ENCODE measurements at regions not wholly inside any gene's neighbourhood (a gene's known extent, or its start where the extent isn't known, plus 50 kb on each side); places are given as distances from the start of the nearest gene placed in this dataset.

GRCh38 chr15:70321172-70321819, 223.6 kb upstream of the TLE3 start:
- H3K4me1 ChIP-seq (ENCODE audit: control insufficient read depth, insufficient read depth, low read length) = peaks cover 44% of the 10 kb centered on the region
- no peaks in the 10 kb centered on the region for H4K20me1 ChIP-seq (ENCODE audit: control insufficient read depth, insufficient read depth)
- in situ Hi-C loops (cut with MboI) = no loop called here
- RAD21 ChIA-PET (ENCODE audit: unreplicated experiment) = interaction anchor here (1.2 kb wide), 1 partner anchor 144 kb away, joined by 3 read pairs; no protein-coding TSS in a partner anchor
- no peaks in the 10 kb centered on the region for H3K36me3 ChIP-seq (ENCODE audit: control insufficient read depth in 2 of 2, insufficient read depth in 2 of 2, low read length in 1 of 2)
- ATAC-seq = no peak
- no peaks in the 10 kb centered on the region for H3K9me3 ChIP-seq (replicated peaks; ENCODE audit: control insufficient read depth, insufficient read depth, low read length)
- intact Hi-C loops (cut with micrococcal nuclease; ENCODE audit: unreplicated experiment) = no loop called here
- H3K9ac ChIP-seq (ENCODE audit: control insufficient read depth, insufficient read depth, low read length) = no peak overlapping the region
- H3K4me2 ChIP-seq (ENCODE audit: control insufficient read depth, insufficient read depth) = peak overlapping the region; percentile 36
- no peaks in the 10 kb centered on the region for H3K79me2 ChIP-seq (ENCODE audit: control insufficient read depth, insufficient read depth, low read length)
- WGBS (ENCODE audit: insufficient coverage, insufficient replicate concordance, low lambda C conversion rate, missing lambda C conversion rate) = 15% methylated on average over 4 of the region's 4 CpGs
- no peak overlapping the region for H2AFZ ChIP-seq (ENCODE audit: control insufficient read depth, low read depth, low read length)
- peak overlapping the region; percentile 23; the same call in 1 of the 2 replicates for H3K4me3 ChIP-seq
- CTCF ChIA-PET = no interaction called here
- FAIRE-seq = no peak
- no peak overlapping the region for H3K27ac ChIP-seq (ENCODE audit: control insufficient read depth, insufficient read depth)
- no TSS peak for BruUV-seq (replicated peaks)
- SMC1A ChIA-PET (ENCODE audit: uncharacterized antibody, unreplicated experiment) = interaction anchor here (0.9 to 1.5 kb wide), 4 partner anchors 13 to 83 kb away, joined by 3 to 6 read pairs (median 4); no protein-coding TSS in a partner anchor
- TF ChIP-seq GATAD2B (conservative IDR thresholded peaks at IDR 0.05; ENCODE audit: low read depth) = no peak
- no peak for TF ChIP-seq LARP7 (IDR thresholded peaks at IDR 0.05)
- no peak for TF ChIP-seq FOS (IDR thresholded peaks at IDR 0.05; ENCODE audit: borderline replicate concordance, extremely low read depth, insufficient read length)
- TF ChIP-seq, protein P1, sequence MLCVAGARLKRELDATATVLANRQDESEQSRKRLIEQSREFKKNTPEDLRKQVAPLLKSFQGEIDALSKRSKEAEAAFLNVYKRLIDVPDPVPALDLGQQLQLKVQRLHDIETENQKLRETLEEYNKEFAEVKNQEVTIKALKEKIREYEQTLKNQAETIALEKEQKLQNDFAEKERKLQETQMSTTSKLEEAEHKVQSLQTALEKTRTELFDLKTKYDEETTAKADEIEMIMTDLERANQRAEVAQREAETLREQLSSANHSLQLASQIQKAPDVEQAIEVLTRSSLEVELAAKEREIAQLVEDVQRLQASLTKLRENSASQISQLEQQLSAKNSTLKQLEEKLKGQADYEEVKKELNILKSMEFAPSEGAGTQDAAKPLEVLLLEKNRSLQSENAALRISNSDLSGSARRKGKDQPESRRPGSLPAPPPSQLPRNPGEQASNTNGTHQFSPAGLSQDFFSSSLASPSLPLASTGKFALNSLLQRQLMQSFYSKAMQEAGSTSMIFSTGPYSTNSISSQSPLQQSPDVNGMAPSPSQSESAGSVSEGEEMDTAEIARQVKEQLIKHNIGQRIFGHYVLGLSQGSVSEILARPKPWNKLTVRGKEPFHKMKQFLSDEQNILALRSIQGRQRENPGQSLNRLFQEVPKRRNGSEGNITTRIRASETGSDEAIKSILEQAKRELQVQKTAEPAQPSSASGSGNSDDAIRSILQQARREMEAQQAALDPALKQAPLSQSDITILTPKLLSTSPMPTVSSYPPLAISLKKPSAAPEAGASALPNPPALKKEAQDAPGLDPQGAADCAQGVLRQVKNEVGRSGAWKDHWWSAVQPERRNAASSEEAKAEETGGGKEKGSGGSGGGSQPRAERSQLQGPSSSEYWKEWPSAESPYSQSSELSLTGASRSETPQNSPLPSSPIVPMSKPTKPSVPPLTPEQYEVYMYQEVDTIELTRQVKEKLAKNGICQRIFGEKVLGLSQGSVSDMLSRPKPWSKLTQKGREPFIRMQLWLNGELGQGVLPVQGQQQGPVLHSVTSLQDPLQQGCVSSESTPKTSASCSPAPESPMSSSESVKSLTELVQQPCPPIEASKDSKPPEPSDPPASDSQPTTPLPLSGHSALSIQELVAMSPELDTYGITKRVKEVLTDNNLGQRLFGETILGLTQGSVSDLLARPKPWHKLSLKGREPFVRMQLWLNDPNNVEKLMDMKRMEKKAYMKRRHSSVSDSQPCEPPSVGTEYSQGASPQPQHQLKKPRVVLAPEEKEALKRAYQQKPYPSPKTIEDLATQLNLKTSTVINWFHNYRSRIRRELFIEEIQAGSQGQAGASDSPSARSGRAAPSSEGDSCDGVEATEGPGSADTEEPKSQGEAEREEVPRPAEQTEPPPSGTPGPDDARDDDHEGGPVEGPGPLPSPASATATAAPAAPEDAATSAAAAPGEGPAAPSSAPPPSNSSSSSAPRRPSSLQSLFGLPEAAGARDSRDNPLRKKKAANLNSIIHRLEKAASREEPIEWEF (IDR thresholded peaks at IDR 0.05; ENCODE audit: insufficient replicate concordance, low read depth, low read length) = no peak
- no peak for TF ChIP-seq PML (IDR thresholded peaks at IDR 0.05; ENCODE audit: low read length)
- TF ChIP-seq NFXL1 (IDR thresholded peaks at IDR 0.05; ENCODE audit: borderline replicate concordance) = no peak
- TF ChIP-seq NFYA (IDR thresholded peaks at IDR 0.05; ENCODE audit: borderline replicate concordance, low read depth, low read length) = no peak
- no peak for TF ChIP-seq YY1 (IDR thresholded peaks at IDR 0.05; ENCODE audit: low read depth, low read length)
- TF ChIP-seq CHD4 (IDR thresholded peaks at IDR 0.05) = no peak
- TF ChIP-seq CHD2 (IDR thresholded peaks at IDR 0.05; ENCODE audit: borderline replicate concordance, low read depth, low read length) = no peak
- no peak for TF ChIP-seq TCF7 (IDR thresholded peaks at IDR 0.05; ENCODE audit: borderline replicate concordance)
- TF ChIP-seq, protein P2, sequence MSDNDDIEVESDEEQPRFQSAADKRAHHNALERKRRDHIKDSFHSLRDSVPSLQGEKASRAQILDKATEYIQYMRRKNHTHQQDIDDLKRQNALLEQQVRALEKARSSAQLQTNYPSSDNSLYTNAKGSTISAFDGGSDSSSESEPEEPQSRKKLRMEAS (IDR thresholded peaks at IDR 0.05; ENCODE audit: low read depth, low read length) = no peak
- no peak for TF ChIP-seq NR2C1 (IDR thresholded peaks at IDR 0.05)
- POLR2A ChIA-PET = no interaction called here
- DNase-seq (ENCODE audit: low read depth, low spot score) = no peak
- no peaks in the 10 kb centered on the region for H3K27me3 ChIP-seq (replicated peaks in 1 of 2; ENCODE audit: control insufficient read depth in 2 of 2, insufficient read depth in 2 of 2, low read length in 1 of 2)
